DND-41 (cell line): ENCODE measurements at regions not wholly inside any gene's neighbourhood (a gene's known extent, or its start where the extent isn't known, plus 50 kb on each side); places are given as distances from the start of the nearest gene placed in this dataset.
A peak's percentile ranks its signal among the peaks of the same experiment; 100 is the strongest.

Experiments used
- ATAC-seq: fragments of 200-7000 bp; cut with Tn5 transposase; 3 replicates; pipeline ENCODE4 v1.9.1; 2021; ENCODE audit warnings: low read depth; ENCODE audit not compliant: insufficient read depth
- DNase-seq: peaks from one replicate; pipeline ENCODE4 v3.0.0-alpha.2; 2020
- H2AFZ ChIP-seq: 2 replicates; pipeline ENCODE4 v1.6.0; 2012; ENCODE audit warnings: low read depth, low read length
- H3K27ac ChIP-seq: 2 replicates; pipeline ENCODE4 v1.5.1; 2012; ENCODE audit warnings: low read length, inconsistent platforms
- H3K27me3 ChIP-seq: fragments of 200-600 bp; sonication (generic); 2 replicates; pipeline ENCODE4 v1.6.0; 2012; ENCODE audit warnings: low read length, mild to moderate bottlenecking, inconsistent platforms; ENCODE audit not compliant: insufficient read depth, poor library complexity
- H3K36me3 ChIP-seq: 2 replicates; pipeline ENCODE4 v1.5.1; 2012; ENCODE audit warnings: low read length, inconsistent platforms; ENCODE audit not compliant: insufficient read depth
- H3K4me1 ChIP-seq: 2 replicates; pipeline ENCODE4 v1.5.1; 2012; ENCODE audit warnings: mild to moderate bottlenecking, low read length; ENCODE audit not compliant: insufficient read depth
- H3K4me2 ChIP-seq: 2 replicates; pipeline ENCODE4 v1.6.0; 2012; ENCODE audit warnings: mild to moderate bottlenecking, moderate library complexity, low read length, inconsistent platforms; ENCODE audit not compliant: insufficient read depth
- H3K4me3 ChIP-seq, 2 experiments: fragments of 200-600 bp in 1 of 2; shearing (Covaris generic) in 1 of 2; 2 replicates each; pipeline ENCODE4 v1.5.1; 2012 to 2016; ENCODE audit warnings: inconsistent platforms in 2 of 2, low read length in 2 of 2, mild to moderate bottlenecking in 2 of 2, low read depth in 1 of 2, moderate library complexity in 1 of 2
- H3K79me2 ChIP-seq: 2 replicates; pipeline ENCODE4 v1.6.0; 2012; ENCODE audit warnings: low read length, inconsistent platforms; ENCODE audit not compliant: insufficient read depth
- H3K9ac ChIP-seq: 2 replicates; pipeline ENCODE4 v1.6.0; 2012; ENCODE audit warnings: low read depth, mild to moderate bottlenecking, inconsistent platforms, low read length, moderate library complexity
- H3K9me3 ChIP-seq: 2 replicates; pipeline ENCODE4 v1.5.1; 2012; ENCODE audit warnings: low read length, moderate library complexity, mild to moderate bottlenecking, inconsistent platforms; ENCODE audit not compliant: insufficient read depth, severe bottlenecking
- H4K20me1 ChIP-seq: 2 replicates; pipeline ENCODE4 v1.6.0; 2012; ENCODE audit warnings: low read length; ENCODE audit not compliant: insufficient read depth
- CTCF ChIP-seq: IDR thresholded peaks from 2 replicates; pipeline ENCODE4 v1.5.1; 2012; ENCODE audit warnings: borderline replicate concordance, low read length, moderate library complexity, mild to moderate bottlenecking; ENCODE audit not compliant: poor library complexity, severe bottlenecking; ENCODE audit errors: extremely low read depth
- EZH2 ChIP-seq: IDR thresholded peaks from 3 replicates; pipeline ENCODE4 v1.6.1; 2012; ENCODE audit warnings: borderline replicate concordance, low read depth, mild to moderate bottlenecking, moderate library complexity, low read length, inconsistent platforms; ENCODE audit not compliant: severe bottlenecking

GRCh38 chr9:31790720-31791119 is 593.7 kb upstream of the ACO1 start:
- H3K9ac ChIP-seq, result no peak overlapping the region
- TF ChIP-seq CTCF (no peak), EZH2 (no peak)
- no peak overlapping the region for H2AFZ ChIP-seq
- H3K4me1 ChIP-seq, result no peaks in the 10 kb centered on the region
- no peaks in the 10 kb centered on the region for H3K9me3 ChIP-seq
- H3K4me2 ChIP-seq, result no peak overlapping the region
- H3K27ac ChIP-seq, result no peak overlapping the region
- H3K79me2 ChIP-seq, result no peaks in the 10 kb centered on the region
- H3K4me3 ChIP-seq, result no peak overlapping the region
- no peaks in the 10 kb centered on the region for H4K20me1 ChIP-seq
- no peaks in the 10 kb centered on the region for H3K36me3 ChIP-seq
- no peak for ATAC-seq
- DNase-seq, result no peak
- no peaks in the 10 kb centered on the region for H3K27me3 ChIP-seq

- Histone ChIP-seq H3K4me1 (no peaks in the 10 kb centered on the region), H3K4me3 (no peak overlapping the region), H3K27ac (no peak overlapping the region), H4K20me1 (no peaks in the 10 kb centered on the region), H3K36me3 (no peaks in the 10 kb centered on the region), H2AFZ (no peak overlapping the region), H3K79me2 (no peaks in the 10 kb centered on the region), H3K27me3 (no peaks in the 10 kb centered on the region), H3K9ac (no peak overlapping the region), H3K9me3 (no peaks in the 10 kb centered on the region), H3K4me2 (no peak overlapping the region)
- TF ChIP-seq EZH2 (no peak), CTCF (peak; percentile 45)
- DNase-seq (no peak), ATAC-seq (no peak)
These were observed 584.4 kb upstream of the ACO1 start for GRCh38 chr9:31799953-31800609.

GRCh38 chr9:31807574-31808256 is 576.7 kb upstream of the ACO1 start:
- no peak overlapping the region for H3K27ac ChIP-seq

More at GRCh38 chr9:31807574-31808256, 576.7 kb upstream of the ACO1 start:
- ATAC-seq, result no peak
- no peak overlapping the region for H3K4me3 ChIP-seq
- H4K20me1 ChIP-seq, result no peaks in the 10 kb centered on the region
- no peak overlapping the region for H3K9ac ChIP-seq
- no peaks in the 10 kb centered on the region for H3K9me3 ChIP-seq
- no peaks in the 10 kb centered on the region for H3K4me1 ChIP-seq
- no peak overlapping the region for H2AFZ ChIP-seq
- no peaks in the 10 kb centered on the region for H3K27me3 ChIP-seq
- H3K36me3 ChIP-seq, result no peaks in the 10 kb centered on the region
- H3K79me2 ChIP-seq, result no peaks in the 10 kb centered on the region
- no peak for TF ChIP-seq EZH2
- TF ChIP-seq CTCF, result no peak
- DNase-seq, result no peak
- no peak overlapping the region for H3K4me2 ChIP-seq
